GM18870 (cell line): ENCODE measurements at regions not wholly inside any gene's neighbourhood (a gene's known extent, or its start where the extent isn't known, plus 50 kb on each side); places are given as distances from the start of the nearest gene placed in this dataset.
A peak's percentile ranks its signal among the peaks of the same experiment; 100 is the strongest.
"Not testable (repeated sequence)": the region's sequence is repeated elsewhere in the genome, so short reads cannot be mapped to it uniquely, and the experiment has no call there.

Experiments used
- ATAC-seq: cut with Tn5 transposase; IDR thresholded peaks from one replicate; pipeline ENCODE4 v1.9.1; 2021; ENCODE audit warnings: moderate library complexity; ENCODE audit not compliant: unreplicated experiment

GRCh38 chr2:89537862-89538261, 846.4 kb downstream of the RPIA start:
- not testable (repeated sequence) for ATAC-seq

- not testable (repeated sequence) for ATAC-seq
Measured at GRCh38 chr2:89544110-89544509, 852.6 kb downstream of the RPIA start.

DNA sequence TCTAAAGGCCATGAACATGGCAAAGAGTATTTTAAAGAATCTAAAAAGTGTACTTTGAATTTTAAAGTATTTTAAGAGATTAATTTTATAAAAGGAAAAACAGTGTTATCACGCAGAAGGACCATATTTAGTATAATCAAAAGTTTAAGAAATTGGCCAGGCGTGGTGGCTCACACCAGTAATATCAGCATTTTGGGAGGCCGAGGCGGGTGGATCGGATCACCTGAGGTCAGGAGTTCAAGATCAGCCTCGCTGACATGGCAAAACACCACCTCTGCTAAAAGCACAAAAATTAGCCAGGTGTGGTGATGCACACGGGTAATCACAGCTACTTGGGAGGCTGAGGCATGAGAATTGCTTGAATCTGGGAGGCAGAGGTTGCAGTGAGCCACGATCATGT, 887.7 kb downstream of the RPIA start:
- ATAC-seq = not testable (repeated sequence)

- ATAC-seq = not testable (repeated sequence)
Measured at GRCh38 chr2:89582816-89583215, 891.3 kb downstream of the RPIA start.

DNA sequence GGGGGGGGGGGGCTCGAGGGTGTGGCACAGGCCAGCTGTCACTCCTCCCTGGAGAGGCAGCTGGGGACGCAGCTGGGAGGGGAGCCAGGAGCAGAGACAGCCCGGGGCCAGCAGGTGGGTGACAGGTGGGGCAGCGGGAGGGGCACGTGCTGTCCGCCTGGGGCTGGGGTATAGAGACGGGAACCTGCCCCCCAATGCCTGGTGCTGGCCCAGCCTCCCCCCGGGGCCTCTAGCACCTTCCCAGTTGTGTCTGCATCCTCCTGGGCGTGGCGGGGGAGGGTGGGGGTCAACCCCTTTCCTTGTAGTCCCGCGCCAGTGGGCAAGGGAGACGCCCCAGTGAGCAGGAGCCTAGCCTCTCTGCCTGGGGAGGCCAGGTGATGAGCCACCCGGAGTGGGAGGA, 892.6 kb downstream of the RPIA start:
- ATAC-seq = not testable (repeated sequence)

DNA sequence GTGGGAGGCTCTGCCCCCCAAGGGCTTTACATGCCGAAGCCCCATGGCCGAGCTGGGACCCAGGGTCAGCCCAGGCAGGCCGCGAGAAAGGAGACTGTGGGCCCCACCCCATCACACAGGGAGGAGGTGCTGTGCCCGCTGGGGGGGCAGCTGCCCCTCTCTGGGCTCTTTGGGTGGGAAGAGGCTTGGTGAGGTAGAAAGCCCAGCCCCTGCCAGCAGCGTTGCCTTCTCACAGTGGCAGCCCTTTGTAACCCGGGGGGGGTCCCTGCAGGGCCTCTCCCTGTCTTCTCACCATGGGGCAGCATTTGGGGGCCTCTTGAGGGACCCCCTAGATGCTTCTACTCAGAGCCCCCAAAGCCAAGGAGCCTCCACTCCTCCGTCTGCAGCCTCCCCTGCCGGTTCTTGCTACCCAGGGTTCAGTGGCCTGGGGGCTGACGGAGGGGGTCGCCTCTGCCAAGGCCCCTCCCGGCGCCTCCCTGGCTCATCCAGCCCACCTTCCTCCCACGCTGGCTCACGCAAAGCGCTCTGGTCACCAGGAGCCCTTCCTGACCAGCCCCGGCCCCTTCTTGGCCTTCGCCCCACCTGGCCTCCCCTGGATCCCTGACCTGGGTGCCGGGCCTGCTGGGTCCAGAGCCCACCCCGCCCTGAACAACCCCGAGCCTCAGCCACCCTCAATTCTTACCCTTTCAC, 893.5 kb downstream of the RPIA start:
- ATAC-seq = not testable (repeated sequence)

DNA sequence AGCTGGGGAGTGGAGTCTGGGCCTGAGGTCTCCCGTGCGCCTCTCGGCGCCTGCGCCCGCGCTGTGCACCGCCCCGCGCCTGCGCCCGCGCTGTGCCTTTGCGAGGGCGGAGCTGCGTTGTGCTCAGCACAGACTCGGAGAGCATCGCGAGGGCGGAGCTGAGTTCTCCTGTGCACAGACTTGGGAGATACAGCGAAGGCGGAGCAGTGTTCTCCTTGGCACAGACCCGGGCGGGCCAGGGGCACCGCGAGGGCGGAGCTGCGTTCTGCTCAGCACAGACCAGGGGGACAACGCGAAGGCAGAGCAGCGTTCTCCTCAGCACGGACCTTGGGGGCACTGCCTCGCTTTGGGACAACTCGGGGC, 894.1 kb downstream of the RPIA start:
- peak; percentile 96 for ATAC-seq

DNA sequence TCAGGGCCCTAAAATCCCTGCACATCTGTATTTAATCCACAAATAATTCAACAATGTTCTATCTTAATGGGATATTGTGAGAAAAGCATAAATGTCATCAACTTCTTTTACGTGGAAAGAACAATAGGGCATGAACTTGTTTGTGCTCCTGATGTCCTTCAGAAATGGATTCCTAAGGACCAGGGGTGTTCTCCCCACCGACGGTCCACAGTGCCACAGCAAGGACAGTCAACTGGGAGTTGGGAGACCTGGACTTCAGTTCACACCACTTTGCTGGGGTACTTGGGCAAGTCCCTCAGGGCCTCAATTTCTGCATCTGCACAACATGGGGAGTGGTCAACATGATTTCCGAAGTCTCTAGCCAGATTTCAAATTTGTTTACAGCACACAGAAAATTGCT, 908.4 kb downstream of the RPIA start:
- ATAC-seq = not testable (repeated sequence)

DNA sequence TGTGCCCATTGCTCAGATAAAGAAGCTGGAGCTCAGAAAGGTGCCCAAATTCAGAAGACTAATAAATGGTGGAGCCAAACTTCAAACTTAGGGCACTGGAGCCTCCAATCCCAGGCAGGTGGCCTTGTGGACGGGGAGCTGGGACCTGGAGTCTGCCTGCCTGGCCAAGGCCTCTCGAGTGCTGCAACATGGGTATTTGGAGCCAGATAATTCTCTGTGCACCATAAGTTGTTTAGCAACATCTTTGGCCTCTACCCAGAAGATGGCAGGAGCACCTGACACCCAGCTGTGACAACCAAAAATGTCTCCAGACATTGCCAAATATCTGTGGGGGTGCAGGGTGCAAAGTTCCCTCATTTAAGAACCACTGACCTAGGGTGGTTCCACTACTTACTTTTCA, 915.0 kb downstream of the RPIA start:
- ATAC-seq = not testable (repeated sequence)

- not testable (repeated sequence) for ATAC-seq
Measured at GRCh38 chr2:89610207-89610926, 918.9 kb downstream of the RPIA start.

DNA sequence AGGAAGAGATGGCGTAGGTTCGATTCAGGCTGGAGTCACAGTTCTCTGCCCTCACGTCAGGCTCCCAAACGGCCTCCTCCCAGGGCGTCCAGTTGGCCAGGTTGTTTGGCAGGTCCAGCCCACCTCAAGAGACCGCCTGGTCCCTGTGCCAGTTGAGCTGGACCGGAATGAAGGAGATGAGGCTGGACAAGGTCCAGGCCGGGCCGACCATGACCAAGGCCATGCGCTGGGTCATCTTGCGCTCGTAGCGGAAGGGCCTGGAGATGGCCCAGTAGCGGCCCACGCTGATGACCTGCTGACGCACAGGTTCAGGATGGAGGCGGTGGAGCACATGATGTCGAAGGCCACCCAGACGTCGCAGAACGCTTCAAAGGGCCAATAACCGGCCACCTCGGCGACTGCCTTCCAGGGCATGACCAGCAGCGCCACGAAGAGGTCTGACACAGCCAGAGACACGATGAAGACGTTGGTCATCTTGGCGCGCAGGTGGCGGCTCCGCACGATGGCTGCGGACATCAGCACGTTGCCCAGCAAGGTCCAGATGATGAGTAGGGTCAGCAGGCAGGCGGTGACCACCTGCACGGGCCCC, 919.5 kb downstream of the RPIA start:
- not testable (repeated sequence) for ATAC-seq

DNA sequence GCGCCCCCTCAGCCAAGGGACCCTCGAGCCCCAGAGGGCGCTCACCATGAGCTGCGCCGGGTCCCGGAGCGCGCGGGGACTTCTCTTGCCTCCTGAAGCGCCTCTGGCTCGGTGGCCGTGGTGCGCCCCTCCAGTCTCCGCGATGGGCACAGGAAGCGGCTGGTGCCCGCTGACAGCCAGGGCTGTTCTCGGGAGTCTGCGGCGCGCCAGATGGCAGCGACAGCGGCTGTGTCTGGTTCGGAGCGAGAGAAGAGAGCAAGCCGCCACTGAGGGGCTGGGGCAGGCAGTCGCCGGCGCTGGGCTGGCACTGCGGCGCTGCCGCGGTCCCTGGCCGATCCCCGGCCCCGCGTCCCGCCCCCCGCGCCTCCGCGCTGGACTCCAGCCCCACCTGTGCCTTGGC, 920.2 kb downstream of the RPIA start:
- not testable (repeated sequence) for ATAC-seq

DNA sequence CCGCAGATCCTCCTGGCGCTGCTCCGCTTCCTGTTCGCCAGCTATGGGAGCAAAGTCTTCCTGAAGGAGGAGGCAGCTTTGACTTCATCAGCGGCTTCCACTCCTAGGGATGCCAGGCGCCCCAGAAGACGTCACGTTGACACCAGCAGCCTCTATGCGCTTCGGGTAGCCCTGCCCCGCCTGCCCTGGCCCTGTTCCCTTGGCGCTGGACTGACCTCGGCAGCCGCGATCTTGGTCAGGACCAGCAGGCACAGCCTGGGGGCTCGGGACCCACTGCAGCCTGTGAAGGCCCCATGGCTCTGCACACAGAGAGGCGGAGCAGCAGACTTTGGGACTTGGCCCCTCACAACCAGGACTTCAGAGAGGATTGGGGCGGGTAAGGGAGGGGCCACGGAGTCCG, 957.8 kb downstream of the RPIA start:
- ATAC-seq = not testable (repeated sequence)

DNA sequence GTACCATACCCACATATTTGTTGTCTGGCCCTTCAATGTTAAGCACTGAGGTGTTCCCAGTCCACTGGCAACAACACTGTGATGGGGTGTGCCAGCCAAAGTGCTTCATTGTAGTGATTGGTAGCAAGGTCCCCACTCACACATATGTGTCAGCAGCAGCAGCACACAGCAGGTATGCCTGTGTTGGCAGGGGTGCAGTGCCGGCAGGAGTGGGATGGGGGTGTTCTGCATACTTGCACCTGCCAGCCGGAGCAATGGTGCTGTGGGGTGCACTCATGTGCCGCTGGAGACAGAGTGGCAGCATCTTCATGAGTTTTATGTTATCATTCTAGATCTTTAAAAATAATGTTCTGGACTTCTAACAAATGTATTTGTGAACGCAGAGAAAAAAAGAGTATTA, 987.8 kb downstream of the RPIA start:
- not testable (repeated sequence) for ATAC-seq
